ENCODE measurements at regions not wholly inside any gene's neighbourhood (a gene's known extent, or its start where the extent isn't known, plus 50 kb on each side); places are given as distances from the start of the nearest gene placed in this dataset.

- Histone ChIP-seq H3K27me3 (no peaks in the 10 kb centered on the region), H3K4me3 (no peak overlapping the region), H3K27ac (no peak overlapping the region), H3K9me3 (no peaks in the 10 kb centered on the region), H3K36me3 (no peaks in the 10 kb centered on the region), H3K4me1 (no peaks in the 10 kb centered on the region)
- TF ChIP-seq CTCF (IDR thresholded peaks at IDR 0.05) (no peak), POLR2A (IDR thresholded peaks at IDR 0.05) (no peak)
- no peak for DNase-seq
- intact Hi-C loops (cut with DNase I; ENCODE audit: low total_unique reads): no loop called here
These were observed 241.3 kb downstream of the RBFOX3 start for GRCh38 chr17:79369532-79369931.

- H3K4me3 ChIP-seq: no peak overlapping the region
- H3K27me3 ChIP-seq: no peaks in the 10 kb centered on the region
- H3K36me3 ChIP-seq: no peaks in the 10 kb centered on the region
- no peak for TF ChIP-seq CTCF (IDR thresholded peaks at IDR 0.05)
- no peak for TF ChIP-seq POLR2A (IDR thresholded peaks at IDR 0.05)
- intact Hi-C loops (cut with DNase I; ENCODE audit: low total_unique reads): no loop called here
- no peaks in the 10 kb centered on the region for H3K4me1 ChIP-seq
- no peaks in the 10 kb centered on the region for H3K9me3 ChIP-seq
- DNase-seq: no peak
- H3K27ac ChIP-seq: no peak overlapping the region
These were observed 241.8 kb downstream of the RBFOX3 start for GRCh38 chr17:79369001-79369400.

- H3K27ac ChIP-seq: no peak overlapping the region
- intact Hi-C loops (cut with DNase I; ENCODE audit: low total_unique reads): no loop called here
- DNase-seq: no peak
- H3K4me1 ChIP-seq: no peaks in the 10 kb centered on the region
- no peaks in the 10 kb centered on the region for H3K36me3 ChIP-seq
- no peak for TF ChIP-seq POLR2A (IDR thresholded peaks at IDR 0.05)
- no peak for TF ChIP-seq CTCF (IDR thresholded peaks at IDR 0.05)
- no peaks in the 10 kb centered on the region for H3K27me3 ChIP-seq
- H3K4me3 ChIP-seq: no peak overlapping the region
- H3K9me3 ChIP-seq: no peaks in the 10 kb centered on the region
These were observed 242.3 kb downstream of the RBFOX3 start for GRCh38 chr17:79368521-79368920.

GRCh38 chr17:79366988-79367571, 243.8 kb downstream of the RBFOX3 start:
- no peaks in the 10 kb centered on the region for H3K27me3 ChIP-seq
- H3K9me3 ChIP-seq: no peaks in the 10 kb centered on the region
- no peak for DNase-seq
- no peaks in the 10 kb centered on the region for H3K36me3 ChIP-seq
- TF ChIP-seq CTCF (IDR thresholded peaks at IDR 0.05): no peak
- TF ChIP-seq POLR2A (IDR thresholded peaks at IDR 0.05): no peak
- H3K27ac ChIP-seq: no peak overlapping the region
- no peak overlapping the region for H3K4me3 ChIP-seq
- intact Hi-C loops (cut with DNase I; ENCODE audit: low total_unique reads): no loop called here
- H3K4me1 ChIP-seq: no peaks in the 10 kb centered on the region

- no peak overlapping the region for H3K27ac ChIP-seq
- intact Hi-C loops (cut with DNase I; ENCODE audit: low total_unique reads): no loop called here
- H3K36me3 ChIP-seq: no peaks in the 10 kb centered on the region
- no peaks in the 10 kb centered on the region for H3K27me3 ChIP-seq
- no peak overlapping the region for H3K4me3 ChIP-seq
- TF ChIP-seq CTCF (IDR thresholded peaks at IDR 0.05) (no peak), POLR2A (IDR thresholded peaks at IDR 0.05) (no peak)
- no peaks in the 10 kb centered on the region for H3K4me1 ChIP-seq
- DNase-seq: no peak
- H3K9me3 ChIP-seq: no peaks in the 10 kb centered on the region
These were observed 244.7 kb downstream of the RBFOX3 start for GRCh38 chr17:79365836-79366770.

All from uterus (tissue), 3 donors.